Fibroblast of lung (primary cell): ENCODE measurements at regions not wholly inside any gene's neighbourhood (a gene's known extent, or its start where the extent isn't known, plus 50 kb on each side); places are given as distances from the start of the nearest gene placed in this dataset.
"Not testable (repeated sequence)": the region's sequence is repeated elsewhere in the genome, so short reads cannot be mapped to it uniquely, and the experiment has no call there.

ENCODE experiments used
- CTCF ChIP-seq, 2 donors: IDR thresholded peaks in 1 of 2; conservative IDR thresholded peaks in 1 of 2; 1 replicate in 1 of 2; 2 replicates in 1 of 2; pipeline ENCODE4 v1.5.1; 2011 to 2012; ENCODE audit warnings: low read length in 2 of 2, control low read depth in 1 of 2, inconsistent platforms in 1 of 2, low read depth in 1 of 2, mild to moderate bottlenecking in 1 of 2
- EZH2 ChIP-seq: IDR thresholded peaks from 2 replicates; pipeline ENCODE4 v1.5.1; 2012; ENCODE audit warnings: low read length, control low read depth, mild to moderate bottlenecking; ENCODE audit errors: missing control alignments

- not testable (repeated sequence) for TF ChIP-seq CTCF (conservative IDR thresholded peaks at IDR 0.05 in 1 of 2, IDR thresholded peaks at IDR 0.05 in 1 of 2; ENCODE audit: low read depth in 1 of 2, low read length in 2 of 2); EZH2
Measured at GRCh38 chr11:7192785-7193184, 58.9 kb upstream of the SYT9 start.
